Spleen (tissue), 11 donors: ENCODE measurements at regions not wholly inside any gene's neighbourhood (a gene's known extent, or its start where the extent isn't known, plus 50 kb on each side); places are given as distances from the start of the nearest gene placed in this dataset.
"Not testable (repeated sequence)": the region's sequence is repeated elsewhere in the genome, so short reads cannot be mapped to it uniquely, and the experiment has no call there.

Experiments
- DNase-seq: peaks from one replicate; pipeline ENCODE4 v3.0.0-alpha.2; 2020
- H3K27ac ChIP-seq, 8 donors: fragments of 200-600 bp; sonication (generic) in 7 of 8; 1 replicate in 4 of 8; 2 replicates in 4 of 8; pipeline versions ENCODE4 v1.5.0 to v1.8.0; 2016 to 2021; ENCODE audit warnings: inconsistent platforms in 4 of 8, mild to moderate bottlenecking in 4 of 8, moderate library complexity in 1 of 8
- H3K27me3 ChIP-seq, 7 donors: fragments of 200-600 bp; sonication (generic) in 6 of 7; replicated peaks in 1 of 7; 1 replicate in 4 of 7; 2 replicates in 3 of 7; pipeline versions ENCODE4 v1.5.0 to v1.8.0; 2016 to 2021; ENCODE audit warnings: inconsistent platforms in 3 of 7, mild to moderate bottlenecking in 1 of 7
- H3K36me3 ChIP-seq, 6 donors: fragments of 200-600 bp; sonication (generic) in 5 of 6; 1 replicate in 4 of 6; 2 replicates in 2 of 6; pipeline versions ENCODE4 v1.5.0 to v1.8.0; 2016 to 2021; ENCODE audit warnings: inconsistent platforms in 2 of 6
- H3K4me1 ChIP-seq, 6 donors: fragments of 200-600 bp; sonication (generic) in 5 of 6; 1 replicate in 3 of 6; 2 replicates in 3 of 6; pipeline versions ENCODE4 v1.5.0 to v1.8.0; 2016 to 2021; ENCODE audit warnings: inconsistent platforms in 3 of 6
- H3K4me3 ChIP-seq, 8 donors: fragments of 200-600 bp; sonication (generic) in 7 of 8; 1 replicate in 4 of 8; 2 replicates in 4 of 8; pipeline versions ENCODE4 v1.5.0 to v1.8.0; 2016 to 2021; ENCODE audit warnings: inconsistent platforms in 4 of 8, mild to moderate bottlenecking in 4 of 8, moderate library complexity in 2 of 8
- H3K9me3 ChIP-seq, 8 donors: fragments of 200-600 bp; sonication (generic) in 7 of 8; 1 replicate in 4 of 8; 2 replicates in 4 of 8; pipeline versions ENCODE4 v1.5.0 to v1.8.0; 2016 to 2021; ENCODE audit warnings: inconsistent platforms in 4 of 8
- CTCF ChIP-seq, 11 experiments: fragments of 200-600 bp in 7 of 11; fragments of 450-650 bp in 4 of 11; sonication (generic) in 4 of 11; IDR thresholded peaks in 8 of 11; conservative IDR thresholded peaks in 3 of 11; 1 replicate in 7 of 11; 2 replicates in 4 of 11; pipeline versions ENCODE4 v1.4.0 to v1.8.0; 2016 to 2021; ENCODE audit warnings: antibody characterized with exemption in 11 of 11, inconsistent platforms in 4 of 11, mild to moderate bottlenecking in 1 of 11
- POLR2A ChIP-seq, 3 donors: fragments of 450-650 bp; IDR thresholded peaks; one replicate each; pipeline ENCODE4 v1.5.1; 2017; ENCODE audit warnings: antibody characterized with exemption in 3 of 3, mild to moderate bottlenecking in 1 of 3
- POLR2AphosphoS5 ChIP-seq, 3 donors: sonication (generic); formaldehyde crosslinking; IDR thresholded peaks; one replicate each; pipeline ENCODE4 v1.5.1; 2017; ENCODE audit warnings: antibody characterized with exemption in 3 of 3
- WGBS, 5 donors: extraction: QIAGEN DNeasy Blood & Tissue Kit in 3 of 5; methylation state at CpG; one replicate each; pipeline versions ENCODE4 v1.1.5 to v1.1.7; 2013 to 2018; 5-methylcytosine and 5-hydroxymethylcytosine counted together
- intact Hi-C: fragments of 100-400 bp; cut with DNase I; formaldehyde crosslinking; loops from one replicate; pipeline ENCODE4 v1.15.0; 2023; ENCODE audit warnings: low total_unique reads
- donor health status: healthy with polysubstance abuse.
- donor health status: DM: no; HTN: no; CAD: no; lungs with moderate emphysema.
- donor health status: DM: no; HTN: no; CAD: no.
- donor health status: Bipolar disorder and iron deficiency.
- donor health status: healthy.
- donor health status: DM: no; HTN: no; CAD: no.
- donor health status: DM: yes; HTN: yes; CAD: no.

GRCh38 chr14:106808458-106808857 lies 1282.1 kb downstream of the TMEM121 start:
- TF ChIP-seq POLR2A (IDR thresholded peaks at IDR 0.05): no peak
- no peak for TF ChIP-seq POLR2AphosphoS5 (IDR thresholded peaks at IDR 0.05)
- TF ChIP-seq CTCF (IDR thresholded peaks at IDR 0.05 in 8 of 11, conservative IDR thresholded peaks at IDR 0.05 in 3 of 11): no peak
- DNase-seq: no peak
- Histone ChIP-seq H3K27ac (no peak overlapping the region), H3K36me3 (no peaks in the 10 kb centered on the region), H3K4me3 (no peak overlapping the region), H3K27me3 (peaks cover 0 to 28% (median 0%) of the 10 kb centered on the region in 7 donors), H3K9me3 (no peaks in the 10 kb centered on the region), H3K4me1 (peaks cover 0 to 6% (median 0%) of the 10 kb centered on the region in 6 donors)
- intact Hi-C loops: no loop called here
- WGBS, 5 donors: 43 to 84% (median 58%) methylated on average over 3 of the region's 3 CpGs

GRCh38 chr14:106808907-106809306 lies 1282.5 kb downstream of the TMEM121 start:
- H3K27me3 ChIP-seq: peaks cover 0 to 26% (median 0%) of the 10 kb centered on the region in 7 donors
- intact Hi-C loops: no loop called here
- 78 to 96% (median 84%) methylated on average over 2 of the region's 2 CpGs for WGBS, 5 donors
- no peak for DNase-seq
- TF ChIP-seq POLR2AphosphoS5 (IDR thresholded peaks at IDR 0.05) (no peak), POLR2A (IDR thresholded peaks at IDR 0.05) (no peak), CTCF (IDR thresholded peaks at IDR 0.05 in 8 of 11, conservative IDR thresholded peaks at IDR 0.05 in 3 of 11) (no peak)
- no peaks in the 10 kb centered on the region for H3K36me3 ChIP-seq
- H3K4me1 ChIP-seq: peaks cover 0 to 6% (median 0%) of the 10 kb centered on the region in 6 donors
- H3K9me3 ChIP-seq: no peaks in the 10 kb centered on the region
- no peak overlapping the region for H3K27ac ChIP-seq
- no peak overlapping the region for H3K4me3 ChIP-seq

GRCh38 chr14:106809615-106810014 lies 1283.2 kb downstream of the TMEM121 start:
- WGBS, 5 donors: 66 to 79% (median 70%) methylated on average over 2 of the region's 2 CpGs
- Histone ChIP-seq H3K4me3 (no peak overlapping the region), H3K27ac (no peak overlapping the region), H3K36me3 (no peaks in the 10 kb centered on the region), H3K9me3 (no peaks in the 10 kb centered on the region), H3K27me3 (peaks cover 0 to 19% (median 0%) of the 10 kb centered on the region in 7 donors), H3K4me1 (peaks cover 0 to 6% (median 0%) of the 10 kb centered on the region in 6 donors)
- TF ChIP-seq POLR2A (IDR thresholded peaks at IDR 0.05) (no peak), CTCF (IDR thresholded peaks at IDR 0.05 in 8 of 11, conservative IDR thresholded peaks at IDR 0.05 in 3 of 11) (no peak), POLR2AphosphoS5 (IDR thresholded peaks at IDR 0.05) (no peak)
- intact Hi-C loops: no loop called here
- DNase-seq: no peak

- H3K27ac ChIP-seq, H3K4me3 ChIP-seq, H3K4me1 ChIP-seq, H3K36me3 ChIP-seq, H3K9me3 ChIP-seq, intact Hi-C loops, DNase-seq: not testable (repeated sequence)
- TF ChIP-seq CTCF (IDR thresholded peaks at IDR 0.05 in 8 of 11, conservative IDR thresholded peaks at IDR 0.05 in 3 of 11): peak in 2 of 11 experiments; percentile 9 to 19
- 57 to 65% (median 61%) methylated on average over 12 to 13 of the region's 13 CpGs for WGBS, 5 donors
- peaks cover 0 to 18% (median 0%) of the 10 kb centered on the region in 7 donors for H3K27me3 ChIP-seq
Measured at GRCh38 chr14:106810168-106810567, 1283.8 kb downstream of the TMEM121 start.
